ENCODE measurements at regions not wholly inside any gene's neighbourhood (a gene's known extent, or its start where the extent isn't known, plus 50 kb on each side); places are given as distances from the start of the nearest gene placed in this dataset.
A peak's percentile ranks its signal among the peaks of the same experiment; 100 is the strongest.

- Mint-ChIP-seq H3K4me1 (peaks cover 52% of the 10 kb centered on the region), H3K9me3 (no peaks in the 10 kb centered on the region), H3K27me3 (ENCODE audit: low read depth) (no peaks in the 10 kb centered on the region), H3K27ac (peak overlapping the region; percentile 57), H3K4me3 (no peak overlapping the region), H3K36me3 (no peaks in the 10 kb centered on the region)
- TF ChIP-seq CTCF (IDR thresholded peaks at IDR 0.05; ENCODE audit: unreplicated experiment), result no peak
- no peak for DNase-seq (ENCODE audit: low spot score in 2 of 2, unreplicated experiment in 2 of 2)
Observed at GRCh38 chr18:7438646-7439045, 128.5 kb upstream of the PTPRM start.

GRCh38 chr18:7447318-7448028 is 119.6 kb upstream of the PTPRM start:
- no peak overlapping the region for H3K27ac Mint-ChIP-seq
- no peaks in the 10 kb centered on the region for H3K9me3 Mint-ChIP-seq
- H3K4me3 Mint-ChIP-seq, result no peak overlapping the region
- H3K27me3 Mint-ChIP-seq (ENCODE audit: low read depth), result no peaks in the 10 kb centered on the region
- peaks cover 15% of the 10 kb centered on the region for H3K4me1 Mint-ChIP-seq
- no peaks in the 10 kb centered on the region for H3K36me3 Mint-ChIP-seq
- no peak for TF ChIP-seq CTCF (IDR thresholded peaks at IDR 0.05; ENCODE audit: unreplicated experiment)
- DNase-seq (ENCODE audit: low spot score in 2 of 2, unreplicated experiment in 2 of 2), result no peak

GRCh38 chr18:7452331-7452730 is 114.8 kb upstream of the PTPRM start:
- DNase-seq (ENCODE audit: low spot score in 2 of 2, unreplicated experiment in 2 of 2), result no peak
- H3K9me3 Mint-ChIP-seq, result no peaks in the 10 kb centered on the region
- no peaks in the 10 kb centered on the region for H3K36me3 Mint-ChIP-seq
- peaks cover 19% of the 10 kb centered on the region for H3K4me1 Mint-ChIP-seq
- H3K27me3 Mint-ChIP-seq (ENCODE audit: low read depth), result no peaks in the 10 kb centered on the region
- H3K27ac Mint-ChIP-seq, result no peak overlapping the region
- peak; percentile 43 for TF ChIP-seq CTCF (IDR thresholded peaks at IDR 0.05; ENCODE audit: unreplicated experiment)
- H3K4me3 Mint-ChIP-seq, result no peak overlapping the region

GRCh38 chr18:7454429-7454828 is 112.7 kb upstream of the PTPRM start:
- TF ChIP-seq CTCF (IDR thresholded peaks at IDR 0.05; ENCODE audit: unreplicated experiment), result no peak
- Mint-ChIP-seq H3K4me3 (no peak overlapping the region), H3K27me3 (ENCODE audit: low read depth) (no peaks in the 10 kb centered on the region), H3K27ac (no peak overlapping the region), H3K36me3 (no peaks in the 10 kb centered on the region), H3K4me1 (peaks cover 31% of the 10 kb centered on the region), H3K9me3 (no peaks in the 10 kb centered on the region)
- no peak for DNase-seq (ENCODE audit: low spot score in 2 of 2, unreplicated experiment in 2 of 2)

GRCh38 chr18:7456376-7456775 is 110.7 kb upstream of the PTPRM start:
- no peaks in the 10 kb centered on the region for H3K9me3 Mint-ChIP-seq
- H3K27me3 Mint-ChIP-seq (ENCODE audit: low read depth), result no peaks in the 10 kb centered on the region
- H3K4me3 Mint-ChIP-seq, result no peak overlapping the region
- no peak for DNase-seq (ENCODE audit: low spot score in 2 of 2, unreplicated experiment in 2 of 2)
- H3K36me3 Mint-ChIP-seq, result no peaks in the 10 kb centered on the region
- no peak overlapping the region for H3K27ac Mint-ChIP-seq
- no peak for TF ChIP-seq CTCF (IDR thresholded peaks at IDR 0.05; ENCODE audit: unreplicated experiment)
- H3K4me1 Mint-ChIP-seq, result peaks cover 44% of the 10 kb centered on the region

Measured in mesothelial cell of epicardium (in vitro differentiated cells).